ENCODE measurements at regions not wholly inside any gene's neighbourhood (a gene's known extent, or its start where the extent isn't known, plus 50 kb on each side); places are given as distances from the start of the nearest gene placed in this dataset.

DNA sequence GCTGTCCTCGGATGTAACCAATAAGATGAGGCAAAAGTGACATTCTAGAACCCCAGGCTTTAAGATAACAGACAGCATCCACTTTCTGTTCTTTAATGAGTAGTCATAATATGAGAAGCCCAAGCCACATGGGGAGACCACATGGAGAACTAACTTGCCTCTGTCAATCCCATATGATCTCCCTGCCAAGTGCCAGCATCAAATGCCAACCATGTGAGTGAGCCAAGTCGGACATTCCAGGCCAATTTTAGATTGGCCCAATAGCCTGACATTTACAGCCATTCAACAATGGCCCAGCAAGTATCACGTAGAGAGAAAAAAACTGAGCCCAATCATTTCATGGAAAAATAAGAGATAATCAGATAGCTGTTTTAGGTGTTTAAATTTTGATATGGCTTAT is 2048.3 kb upstream of the RAG2 start:
- no TSS peak for BruUV-seq (replicated peaks)
- intact Hi-C loops (cut with micrococcal nuclease) = no loop called here
- RAD21 ChIA-PET (ENCODE audit: low non-redundant PET in 1 of 2, low total read pairs in 2 of 2, uncharacterized antibody in 2 of 2, unreplicated experiment in 2 of 2) = no interaction called here
- Histone ChIP-seq H2AFZ (ENCODE audit: low read depth, low read length, poor library complexity, severe bottlenecking) (no peak overlapping the region), H3K27ac (ENCODE audit: low read depth, low read length) (no peak overlapping the region), H3K79me2 (ENCODE audit: insufficient read depth, low read length) (no peaks in the 10 kb centered on the region), H3K9me2 (ENCODE audit: insufficient read depth) (no peaks in the 10 kb centered on the region), H3K36me3 (ENCODE audit: control insufficient read depth in 1 of 2, insufficient read depth in 2 of 2, low read length in 2 of 2) (no peaks in the 10 kb centered on the region), H3K9me3 (ENCODE audit: control insufficient read depth in 1 of 2, insufficient read depth in 1 of 2, low read depth in 1 of 2, low read length in 2 of 2) (peaks cover 12 to 14% of the 10 kb centered on the region in 2 experiments; a peak in 2 of 4 replicates), H3K4me2 (ENCODE audit: low read length) (no peak overlapping the region), H3K4me1 (ENCODE audit: control insufficient read depth in 1 of 2, insufficient read depth in 2 of 2, low read length in 2 of 2) (no peaks in the 10 kb centered on the region), H4K20me1 (ENCODE audit: insufficient read depth) (no peaks in the 10 kb centered on the region), H3K9ac (ENCODE audit: low read length) (no peak overlapping the region), H3K27me3 (ENCODE audit: insufficient read depth, low read length) (no peaks in the 10 kb centered on the region), H3K4me3 (replicated peaks in 1 of 2; ENCODE audit: low read depth in 1 of 2, low read length in 2 of 2) (no peak overlapping the region)
- ATAC-seq (no peak), DNase-seq (ENCODE audit: low read depth, low spot score) (no peak)
- POLR2A ChIA-PET = no interaction called here
- TF ChIP-seq SRF (IDR thresholded peaks at IDR 0.05; ENCODE audit: low read depth) (no peak), POLR2A (IDR thresholded peaks at IDR 0.05; ENCODE audit: borderline replicate concordance, extremely low read depth, insufficient read depth, insufficient read length) (no peak), SP1 (IDR thresholded peaks at IDR 0.05; ENCODE audit: low read depth) (no peak), ELF1 (IDR thresholded peaks at IDR 0.05; ENCODE audit: borderline replicate concordance, low read depth) (no peak), JUND (IDR thresholded peaks at IDR 0.05) (no peak), CEBPB (IDR thresholded peaks at IDR 0.05; ENCODE audit: low read depth) (no peak), EZH2phosphoT487 (IDR thresholded peaks at IDR 0.05; ENCODE audit: borderline replicate concordance) (no peak), EZH2 (IDR thresholded peaks at IDR 0.05) (no peak), ZFX (IDR thresholded peaks at IDR 0.05) (no peak), FOSL1 (IDR thresholded peaks at IDR 0.05; ENCODE audit: low read depth) (no peak), CBX3 (IDR thresholded peaks at IDR 0.05; ENCODE audit: low read depth) (no peak), RAD21 (IDR thresholded peaks at IDR 0.05; ENCODE audit: low read depth) (no peak), SIN3A (IDR thresholded peaks at IDR 0.05; ENCODE audit: low read depth) (no peak), EGR1 (IDR thresholded peaks at IDR 0.05; ENCODE audit: low read depth) (no peak), ZNF274 (IDR thresholded peaks at IDR 0.05; ENCODE audit: low read depth, low read length) (no peak)
- TF ChIP-seq, protein P1, sequence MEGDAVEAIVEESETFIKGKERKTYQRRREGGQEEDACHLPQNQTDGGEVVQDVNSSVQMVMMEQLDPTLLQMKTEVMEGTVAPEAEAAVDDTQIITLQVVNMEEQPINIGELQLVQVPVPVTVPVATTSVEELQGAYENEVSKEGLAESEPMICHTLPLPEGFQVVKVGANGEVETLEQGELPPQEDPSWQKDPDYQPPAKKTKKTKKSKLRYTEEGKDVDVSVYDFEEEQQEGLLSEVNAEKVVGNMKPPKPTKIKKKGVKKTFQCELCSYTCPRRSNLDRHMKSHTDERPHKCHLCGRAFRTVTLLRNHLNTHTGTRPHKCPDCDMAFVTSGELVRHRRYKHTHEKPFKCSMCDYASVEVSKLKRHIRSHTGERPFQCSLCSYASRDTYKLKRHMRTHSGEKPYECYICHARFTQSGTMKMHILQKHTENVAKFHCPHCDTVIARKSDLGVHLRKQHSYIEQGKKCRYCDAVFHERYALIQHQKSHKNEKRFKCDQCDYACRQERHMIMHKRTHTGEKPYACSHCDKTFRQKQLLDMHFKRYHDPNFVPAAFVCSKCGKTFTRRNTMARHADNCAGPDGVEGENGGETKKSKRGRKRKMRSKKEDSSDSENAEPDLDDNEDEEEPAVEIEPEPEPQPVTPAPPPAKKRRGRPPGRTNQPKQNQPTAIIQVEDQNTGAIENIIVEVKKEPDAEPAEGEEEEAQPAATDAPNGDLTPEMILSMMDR (IDR thresholded peaks at IDR 0.05 in 2 of 3, conservative IDR thresholded peaks at IDR 0.05 in 1 of 3; ENCODE audit: borderline replicate concordance in 1 of 3, insufficient read depth in 1 of 3, low read depth in 2 of 3, low read length in 2 of 3) = no peak
- TF ChIP-seq, protein P2, sequence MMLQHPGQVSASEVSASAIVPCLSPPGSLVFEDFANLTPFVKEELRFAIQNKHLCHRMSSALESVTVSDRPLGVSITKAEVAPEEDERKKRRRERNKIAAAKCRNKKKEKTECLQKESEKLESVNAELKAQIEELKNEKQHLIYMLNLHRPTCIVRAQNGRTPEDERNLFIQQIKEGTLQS (IDR thresholded peaks at IDR 0.05) = no peak
- TF ChIP-seq, protein P3, sequence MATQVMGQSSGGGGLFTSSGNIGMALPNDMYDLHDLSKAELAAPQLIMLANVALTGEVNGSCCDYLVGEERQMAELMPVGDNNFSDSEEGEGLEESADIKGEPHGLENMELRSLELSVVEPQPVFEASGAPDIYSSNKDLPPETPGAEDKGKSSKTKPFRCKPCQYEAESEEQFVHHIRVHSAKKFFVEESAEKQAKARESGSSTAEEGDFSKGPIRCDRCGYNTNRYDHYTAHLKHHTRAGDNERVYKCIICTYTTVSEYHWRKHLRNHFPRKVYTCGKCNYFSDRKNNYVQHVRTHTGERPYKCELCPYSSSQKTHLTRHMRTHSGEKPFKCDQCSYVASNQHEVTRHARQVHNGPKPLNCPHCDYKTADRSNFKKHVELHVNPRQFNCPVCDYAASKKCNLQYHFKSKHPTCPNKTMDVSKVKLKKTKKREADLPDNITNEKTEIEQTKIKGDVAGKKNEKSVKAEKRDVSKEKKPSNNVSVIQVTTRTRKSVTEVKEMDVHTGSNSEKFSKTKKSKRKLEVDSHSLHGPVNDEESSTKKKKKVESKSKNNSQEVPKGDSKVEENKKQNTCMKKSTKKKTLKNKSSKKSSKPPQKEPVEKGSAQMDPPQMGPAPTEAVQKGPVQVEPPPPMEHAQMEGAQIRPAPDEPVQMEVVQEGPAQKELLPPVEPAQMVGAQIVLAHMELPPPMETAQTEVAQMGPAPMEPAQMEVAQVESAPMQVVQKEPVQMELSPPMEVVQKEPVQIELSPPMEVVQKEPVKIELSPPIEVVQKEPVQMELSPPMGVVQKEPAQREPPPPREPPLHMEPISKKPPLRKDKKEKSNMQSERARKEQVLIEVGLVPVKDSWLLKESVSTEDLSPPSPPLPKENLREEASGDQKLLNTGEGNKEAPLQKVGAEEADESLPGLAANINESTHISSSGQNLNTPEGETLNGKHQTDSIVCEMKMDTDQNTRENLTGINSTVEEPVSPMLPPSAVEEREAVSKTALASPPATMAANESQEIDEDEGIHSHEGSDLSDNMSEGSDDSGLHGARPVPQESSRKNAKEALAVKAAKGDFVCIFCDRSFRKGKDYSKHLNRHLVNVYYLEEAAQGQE (IDR thresholded peaks at IDR 0.05; ENCODE audit: low read depth) = no peak
- TF ChIP-seq, protein P4, sequence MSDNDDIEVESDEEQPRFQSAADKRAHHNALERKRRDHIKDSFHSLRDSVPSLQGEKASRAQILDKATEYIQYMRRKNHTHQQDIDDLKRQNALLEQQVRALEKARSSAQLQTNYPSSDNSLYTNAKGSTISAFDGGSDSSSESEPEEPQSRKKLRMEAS (IDR thresholded peaks at IDR 0.05) = no peak
- TF ChIP-seq, protein P5, sequence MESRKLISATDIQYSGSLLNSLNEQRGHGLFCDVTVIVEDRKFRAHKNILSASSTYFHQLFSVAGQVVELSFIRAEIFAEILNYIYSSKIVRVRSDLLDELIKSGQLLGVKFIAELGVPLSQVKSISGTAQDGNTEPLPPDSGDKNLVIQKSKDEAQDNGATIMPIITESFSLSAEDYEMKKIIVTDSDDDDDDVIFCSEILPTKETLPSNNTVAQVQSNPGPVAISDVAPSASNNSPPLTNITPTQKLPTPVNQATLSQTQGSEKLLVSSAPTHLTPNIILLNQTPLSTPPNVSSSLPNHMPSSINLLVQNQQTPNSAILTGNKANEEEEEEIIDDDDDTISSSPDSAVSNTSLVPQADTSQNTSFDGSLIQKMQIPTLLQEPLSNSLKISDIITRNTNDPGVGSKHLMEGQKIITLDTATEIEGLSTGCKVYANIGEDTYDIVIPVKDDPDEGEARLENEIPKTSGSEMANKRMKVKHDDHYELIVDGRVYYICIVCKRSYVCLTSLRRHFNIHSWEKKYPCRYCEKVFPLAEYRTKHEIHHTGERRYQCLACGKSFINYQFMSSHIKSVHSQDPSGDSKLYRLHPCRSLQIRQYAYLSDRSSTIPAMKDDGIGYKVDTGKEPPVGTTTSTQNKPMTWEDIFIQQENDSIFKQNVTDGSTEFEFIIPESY (IDR thresholded peaks at IDR 0.05; ENCODE audit: extremely low read depth, insufficient replicate concordance, low read length) = no peak
- CTCF ChIA-PET = no interaction called here
